Cerebellar cortex (tissue), 1 donor: ENCODE measurements at regions not wholly inside any gene's neighbourhood (a gene's known extent, or its start where the extent isn't known, plus 50 kb on each side); places are given as distances from the start of the nearest gene placed in this dataset.
"Not testable (repeated sequence)": the region's sequence is repeated elsewhere in the genome, so short reads cannot be mapped to it uniquely, and the experiment has no call there.

ENCODE experiments used
- DNase-seq: peaks from one replicate; pipeline ENCODE4 v3.0.0-alpha.2; 2015; ENCODE audit warnings: low spot score

- not testable (repeated sequence) for DNase-seq
Measured at GRCh38 chr17:20683651-20684229, 104.2 kb downstream of the CDRT15L2 start.

GRCh38 chr17:20684975-20685374, 105.5 kb downstream of the CDRT15L2 start:
- not testable (repeated sequence) for DNase-seq

DNA sequence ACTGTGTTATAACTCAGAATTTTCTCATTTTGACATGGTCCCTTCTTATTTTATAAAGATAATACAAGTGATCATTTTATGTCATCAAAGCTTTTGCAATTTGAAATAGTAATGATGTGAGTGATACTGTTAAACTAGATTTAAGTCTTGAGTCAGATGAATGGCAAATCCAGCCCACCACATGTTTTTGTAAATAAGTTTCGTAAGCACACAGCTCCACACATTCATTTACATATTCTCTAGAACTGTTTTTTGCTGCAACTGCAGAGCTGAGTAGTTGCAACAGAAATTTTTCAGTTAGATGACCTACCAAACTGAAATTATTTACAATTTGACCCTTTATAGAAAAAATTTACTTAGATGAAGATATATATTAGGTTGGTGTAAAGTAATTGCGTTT, 108.1 kb downstream of the CDRT15L2 start:
- not testable (repeated sequence) for DNase-seq

DNA sequence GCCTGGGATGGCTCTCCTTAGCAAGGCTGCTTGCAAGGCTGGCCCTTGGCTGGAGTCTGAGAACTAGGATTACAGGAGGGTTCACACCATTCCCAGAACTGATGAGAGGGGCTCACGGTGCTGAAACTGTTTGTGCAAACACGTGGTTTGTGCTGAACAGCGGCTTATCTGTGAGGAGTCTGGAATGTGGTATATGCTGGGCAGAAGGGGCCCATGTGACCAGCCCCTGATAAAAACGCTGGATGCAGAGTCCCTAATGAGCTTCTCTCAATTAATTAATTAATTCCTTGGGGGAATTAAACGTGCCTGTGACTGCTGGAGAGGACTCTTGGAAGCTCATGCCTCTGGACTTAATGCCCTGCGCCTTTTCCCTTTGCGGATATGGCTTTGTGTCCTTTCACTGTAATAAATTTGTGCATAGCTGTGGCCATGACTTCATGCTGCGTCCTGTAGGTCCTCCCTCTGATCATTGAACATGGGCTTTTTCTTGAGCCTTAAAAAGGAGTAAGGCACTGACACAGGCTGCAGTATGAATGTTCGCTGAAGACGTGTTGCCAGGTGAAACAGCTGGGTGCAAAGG, 109.7 kb downstream of the CDRT15L2 start:
- DNase-seq: not testable (repeated sequence)

- not testable (repeated sequence) for DNase-seq
Measured at GRCh38 chr17:20692706-20693105, 113.2 kb downstream of the CDRT15L2 start.

- not testable (repeated sequence) for DNase-seq
Measured at GRCh38 chr17:20695871-20696270, 116.3 kb downstream of the CDRT15L2 start.

DNA sequence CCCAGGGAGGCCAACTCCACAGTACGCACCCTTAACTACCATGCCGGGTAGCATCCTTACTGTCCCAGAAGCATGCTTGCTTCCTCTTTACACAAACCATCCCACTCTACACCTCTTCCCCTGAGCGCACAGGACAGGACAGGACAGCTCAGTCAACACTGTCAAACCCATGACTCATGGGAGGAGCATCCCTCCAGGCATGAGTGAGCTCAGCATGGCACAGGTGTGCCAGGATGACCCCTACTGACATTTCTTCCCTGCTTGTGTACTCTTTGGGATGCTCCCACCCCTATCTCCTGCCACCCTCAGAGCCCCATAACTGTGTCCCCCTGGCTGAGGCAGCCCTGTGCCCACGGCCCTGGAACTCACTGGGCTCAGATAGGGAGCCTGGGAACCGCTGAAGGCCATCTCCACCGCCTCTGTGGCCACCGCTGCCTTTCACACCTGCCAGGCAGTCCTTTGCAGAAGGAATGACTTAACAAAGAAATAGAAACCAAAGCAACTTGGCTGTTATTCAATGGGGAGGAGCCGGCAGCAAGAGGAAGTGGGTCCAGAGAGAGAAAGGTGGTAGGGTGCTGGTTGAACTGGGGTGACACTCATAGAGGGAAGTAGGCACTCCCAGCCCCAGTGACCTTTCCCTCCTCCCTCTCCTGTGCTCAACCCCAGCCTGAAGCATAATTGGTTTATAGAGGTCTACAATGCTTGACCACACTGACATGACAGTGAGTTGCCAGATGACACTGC, 119.1 kb downstream of the CDRT15L2 start:
- not testable (repeated sequence) for DNase-seq

DNA sequence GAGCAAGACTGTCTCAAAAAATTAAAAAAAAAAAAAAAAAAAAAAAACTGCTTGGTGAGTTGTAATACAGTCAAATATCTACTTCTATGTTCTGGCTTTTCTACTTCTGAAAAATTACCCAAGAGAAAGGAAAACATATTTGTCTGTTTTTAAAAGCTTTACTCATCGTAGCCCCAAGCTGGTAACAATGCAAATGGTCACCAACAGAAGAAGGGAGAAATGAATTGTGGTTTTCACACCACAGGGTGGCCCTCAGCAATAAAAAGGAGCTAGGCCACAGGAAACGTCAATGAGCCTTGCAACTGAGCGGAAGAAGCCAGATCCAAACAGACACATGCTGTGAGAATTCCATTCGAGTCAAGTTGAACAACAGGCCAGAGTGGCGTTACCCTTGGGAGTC, 121.0 kb downstream of the CDRT15L2 start:
- DNase-seq: not testable (repeated sequence)

DNA sequence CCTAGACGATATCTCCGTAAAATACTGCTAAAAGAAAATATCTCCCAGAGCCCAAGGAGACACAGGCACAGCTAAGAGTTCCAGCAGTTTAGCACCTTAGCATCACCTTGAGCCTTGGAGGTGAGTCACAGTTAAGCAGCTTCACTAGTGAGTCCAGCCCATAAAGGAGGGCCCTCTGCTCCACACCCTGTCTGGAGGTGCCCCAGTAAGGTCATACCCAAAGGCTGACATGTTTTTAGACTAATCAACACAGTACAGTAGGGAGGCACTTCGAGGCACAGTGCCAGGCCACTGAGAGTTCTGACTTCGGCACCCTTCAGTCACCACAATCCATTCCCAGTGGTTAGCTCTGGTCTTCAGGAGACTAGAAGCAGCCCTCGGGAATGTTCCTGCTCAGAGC, 121.8 kb downstream of the CDRT15L2 start:
- DNase-seq: not testable (repeated sequence)

DNA sequence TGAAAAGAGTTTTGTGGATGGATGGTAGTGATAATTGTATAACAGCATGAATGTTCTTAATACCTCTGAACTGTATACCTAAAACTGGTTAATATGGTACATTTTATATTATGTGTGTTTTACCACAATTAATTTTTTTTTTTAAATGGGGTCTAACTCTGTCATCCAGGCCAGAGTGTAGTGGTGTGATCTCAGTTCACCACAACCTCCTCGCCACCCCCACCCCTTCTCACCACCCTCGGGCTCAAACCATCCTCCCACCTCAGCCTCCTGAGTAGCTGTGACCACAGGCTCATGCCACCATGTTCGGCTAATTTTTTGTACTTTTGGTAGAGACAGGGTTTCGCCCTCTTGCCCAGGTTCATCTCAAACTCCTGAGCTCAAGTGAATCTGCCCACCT, 123.2 kb downstream of the CDRT15L2 start:
- DNase-seq: no peak

GRCh38 chr17:20703781-20704180, 124.3 kb downstream of the CDRT15L2 start:
- DNase-seq: no peak

DNA sequence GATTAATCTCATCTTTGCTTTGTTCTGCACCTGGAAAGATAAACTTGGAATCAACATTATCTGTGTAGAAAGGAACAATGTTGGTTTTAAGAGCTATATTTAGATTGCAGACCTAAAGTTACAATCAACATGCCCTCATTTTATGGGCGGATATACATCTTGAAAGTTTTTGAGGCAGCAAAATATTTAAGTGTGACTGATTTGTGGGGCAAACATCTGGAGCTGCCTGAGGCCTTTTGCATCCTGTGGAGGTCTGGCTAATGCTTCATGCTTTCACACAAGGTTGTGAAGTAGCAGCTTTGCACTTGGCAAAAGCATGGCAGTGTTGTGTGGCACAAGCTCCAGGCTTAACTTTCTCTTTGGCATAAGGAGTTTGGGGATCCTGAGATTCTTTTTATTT, 125.7 kb downstream of the CDRT15L2 start:
- not testable (repeated sequence) for DNase-seq

DNA sequence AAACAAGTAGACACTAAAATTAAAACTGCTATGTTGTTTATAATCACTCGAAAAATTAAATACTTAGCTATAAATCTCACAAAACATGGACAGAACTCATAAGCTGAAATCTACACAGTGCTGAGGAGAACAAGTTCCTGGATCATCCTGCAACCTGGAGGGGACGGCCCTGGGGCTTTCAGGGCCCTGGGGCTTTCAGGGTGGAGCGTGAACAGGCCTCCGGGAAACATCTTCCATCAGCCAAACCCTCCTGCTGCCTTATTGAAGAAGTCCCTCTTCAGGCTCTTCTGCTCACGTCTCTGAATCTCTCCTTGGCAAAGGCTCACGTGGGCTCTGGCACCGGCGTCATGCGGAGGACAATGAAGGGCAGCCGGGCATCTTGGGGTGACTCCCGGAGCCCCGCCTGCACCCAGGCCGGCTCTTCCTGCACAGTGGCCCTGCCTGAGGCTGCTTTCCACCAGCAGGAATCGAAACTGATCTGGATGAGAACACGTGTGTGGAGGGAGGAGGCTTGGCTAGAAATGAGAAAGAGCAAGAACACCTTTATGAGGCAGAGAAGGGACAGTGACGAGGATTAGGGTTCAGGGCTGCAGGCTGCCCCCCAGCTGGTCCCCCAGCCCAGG, 127.3 kb downstream of the CDRT15L2 start:
- DNase-seq: peak; percentile 1

GRCh38 chr17:20708821-20709220, 129.3 kb downstream of the CDRT15L2 start:
- not testable (repeated sequence) for DNase-seq

GRCh38 chr17:20716481-20716880, 137.0 kb downstream of the CDRT15L2 start:
- DNase-seq: not testable (repeated sequence)

- DNase-seq: no peak
Measured at GRCh38 chr17:20721171-20721570, 141.6 kb downstream of the CDRT15L2 start.

DNA sequence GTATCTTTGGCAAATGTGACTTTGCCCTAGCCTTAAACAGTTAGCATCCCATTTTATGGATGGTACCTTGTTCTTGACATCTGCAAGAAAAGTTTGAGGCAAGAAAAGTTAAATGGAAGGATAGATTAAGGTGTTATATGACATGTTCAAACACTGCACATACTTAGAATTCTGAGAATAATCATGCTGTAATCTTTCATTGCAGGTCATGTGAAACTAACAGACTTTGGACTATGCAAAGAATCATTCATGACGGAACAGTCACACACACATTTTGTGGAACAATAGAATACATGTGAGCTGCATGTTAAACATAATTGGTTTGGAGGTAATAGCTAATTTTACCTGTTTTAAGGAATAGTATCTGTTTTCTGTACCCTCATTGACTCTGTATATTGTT, 144.9 kb downstream of the CDRT15L2 start:
- not testable (repeated sequence) for DNase-seq

- DNase-seq: not testable (repeated sequence)
Measured at GRCh38 chr17:20727201-20727600, 147.7 kb downstream of the CDRT15L2 start.

DNA sequence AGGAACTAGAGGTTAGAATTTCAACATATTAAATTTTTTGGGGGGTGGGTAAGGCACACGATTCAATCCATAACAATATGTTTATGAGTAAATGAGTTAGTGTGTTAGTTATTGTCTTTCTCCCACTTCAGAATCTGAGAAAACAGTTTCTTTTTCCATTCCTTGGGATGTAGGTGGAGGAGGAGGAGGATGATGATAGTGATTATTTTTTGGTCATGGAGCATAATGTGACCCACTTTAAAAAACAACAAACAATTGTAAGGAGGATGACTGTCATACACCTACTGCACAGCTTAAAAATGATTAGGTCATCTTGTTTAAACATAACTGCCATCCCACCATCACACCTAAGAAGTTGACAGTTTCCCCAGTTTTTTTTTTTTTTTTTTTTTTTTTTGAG, 148.7 kb downstream of the CDRT15L2 start:
- DNase-seq: no peak

DNA sequence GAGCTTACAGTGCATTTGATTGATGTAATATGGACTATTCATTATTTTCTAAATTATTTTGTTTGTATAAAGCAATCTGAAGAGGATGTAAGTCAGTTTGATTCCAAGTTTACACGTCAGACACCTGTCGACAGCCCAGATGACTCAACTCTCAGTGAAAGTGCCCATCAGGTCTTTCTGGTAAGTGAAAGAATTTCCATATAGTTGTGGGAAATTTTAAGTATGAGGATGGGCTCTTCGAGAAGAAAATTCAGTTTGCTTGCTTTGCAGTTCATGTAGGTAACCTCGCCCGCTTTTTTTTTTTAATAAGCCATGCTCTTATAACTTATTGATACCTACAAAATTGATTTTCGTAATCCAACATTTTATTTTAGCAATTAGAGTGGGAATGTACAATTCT, 151.6 kb downstream of the CDRT15L2 start:
- not testable (repeated sequence) for DNase-seq

DNA sequence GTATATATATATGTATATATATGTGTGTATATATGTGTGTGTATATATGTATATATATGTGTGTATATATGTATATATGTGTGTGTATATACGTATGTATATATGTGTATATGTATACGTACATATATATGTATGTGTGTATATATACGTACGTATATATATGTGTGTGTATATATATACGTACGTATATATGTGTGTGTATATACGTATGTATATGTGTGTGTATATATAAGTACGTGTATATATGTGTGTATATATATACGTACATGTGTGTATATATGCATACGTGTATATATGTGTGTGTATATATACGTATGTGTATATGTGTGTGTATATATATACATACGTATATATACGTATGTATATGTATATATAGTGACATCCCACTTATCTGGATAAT, 154.4 kb downstream of the CDRT15L2 start:
- no peak for DNase-seq

DNA sequence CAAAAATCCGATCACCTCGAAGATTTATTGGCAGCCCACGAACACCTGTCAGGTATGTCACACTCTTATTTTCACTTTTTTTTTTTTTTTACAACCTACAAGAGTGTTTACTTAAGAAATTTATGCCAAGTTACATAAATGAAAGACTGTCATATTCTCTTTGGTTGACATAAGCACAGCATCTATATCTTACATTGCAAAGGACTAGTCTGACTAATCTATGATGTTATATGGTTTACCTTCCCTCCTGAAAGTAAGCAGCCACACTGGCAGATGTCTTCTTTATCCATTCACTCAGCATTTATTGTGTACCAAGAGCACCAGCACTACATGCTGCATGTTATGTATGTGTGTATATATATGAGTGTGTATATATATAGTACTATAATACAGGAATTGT, 156.3 kb downstream of the CDRT15L2 start:
- DNase-seq: no peak

GRCh38 chr17:20737636-20738035, 158.1 kb downstream of the CDRT15L2 start:
- DNase-seq: not testable (repeated sequence)
